K562 (cell line): ENCODE measurements at regions not wholly inside any gene's neighbourhood (a gene's known extent, or its start where the extent isn't known, plus 50 kb on each side); places are given as distances from the start of the nearest gene placed in this dataset.

Experiments used
- ATAC-seq: fragments of 200-7000 bp; cut with Tn5 transposase; 3 replicates; pipeline ENCODE4 v1.9.1; 2020; ENCODE audit warnings: moderate library complexity
- BruUV-seq: library from RNA; stranded (reverse); fragments of 400-500 nt; replicated peaks from 2 replicates; lab custom pipeline; 2021; lab: Mats Ljungman, UMichigan
- CTCF ChIA-PET: fragments of 300-600 bp; formaldehyde crosslinking; extraction: SDS; loops from one replicate; lab custom pipeline; 2021; ENCODE audit warnings: low intra/inter-chr PET ratio; lab: Yijun Ruan, JAX
- POLR2A ChIA-PET: fragments of 300-600, 350-650 bp; sonication (Branson Sonifier 250); formaldehyde crosslinking; extraction: SDS; loops from one replicate; lab custom pipeline; 2021; ENCODE audit warnings: antibody characterized with exemption, inconsistent platforms; lab: Yijun Ruan, JAX
- DNase-seq, 4 experiments: peaks; one replicate each; pipeline versions ENCODE4 v3.0.0 to v3.0.0-alpha.2; 2011 to 2018; ENCODE audit warnings: low spot score in 3 of 4, mixed read lengths in 3 of 4; ENCODE audit errors: extremely low read depth in 1 of 4
- FAIRE-seq: peaks from 2 replicates; lab custom pipeline; 2011; peaks lifted over from hg19 to GRCh38; lab: Jason Lieb, UNC
- H2AFZ ChIP-seq: 2 replicates; pipeline ENCODE4 v1.6.0; 2011; ENCODE audit warnings: low read depth, low read length, control low read depth, inconsistent platforms
- H3K27ac ChIP-seq: fragments of 200-600 bp; 3 replicates; pipeline ENCODE4 v1.8.0; 2011; ENCODE audit warnings: low read depth, mild to moderate bottlenecking, control low read depth, inconsistent platforms, low read length, moderate library complexity, mixed read lengths; ENCODE audit errors: extremely low read depth
- H3K27me3 ChIP-seq, 2 experiments: fragments of 300-600 bp in 1 of 2; 2 replicates in 1 of 2; 3 replicates in 1 of 2; pipeline versions ENCODE4 v1.6.0 to v1.8.0; 2011; ENCODE audit warnings: inconsistent platforms in 2 of 2, low read length in 2 of 2, mild to moderate bottlenecking in 1 of 2, mixed read lengths in 1 of 2, moderate library complexity in 1 of 2; ENCODE audit not compliant: control insufficient read depth in 2 of 2, insufficient read depth in 2 of 2
- H3K36me3 ChIP-seq: fragments of 300-600 bp; 3 replicates; pipeline ENCODE4 v1.8.0; 2011; ENCODE audit warnings: mild to moderate bottlenecking, low read length, inconsistent platforms; ENCODE audit not compliant: control insufficient read depth, insufficient read depth
- H3K4me1 ChIP-seq, 2 experiments: fragments of 200-600 bp in 1 of 2; replicated peaks in 1 of 2; 2 replicates in 1 of 2; 3 replicates in 1 of 2; pipeline versions ENCODE4 v1.5.1 to v1.8.0; 2011; ENCODE audit warnings: inconsistent platforms in 2 of 2, low read length in 2 of 2, mild to moderate bottlenecking in 1 of 2, mixed read lengths in 1 of 2, moderate library complexity in 1 of 2; ENCODE audit not compliant: control insufficient read depth in 2 of 2, insufficient read depth in 2 of 2
- H3K4me2 ChIP-seq: 2 replicates; pipeline ENCODE4 v1.6.1; 2011; ENCODE audit warnings: low read length, control low read depth, inconsistent platforms, mixed read lengths; ENCODE audit not compliant: insufficient read depth
- H3K4me3 ChIP-seq: fragments of 200-600 bp; sonication (generic), shearing (Covaris generic); 2 replicates; pipeline ENCODE4 v1.5.1; 2016; ENCODE audit warnings: control low read depth, inconsistent platforms
- H3K79me2 ChIP-seq: fragments of 200-600 bp; 3 replicates; pipeline ENCODE4 v1.8.0; 2011; ENCODE audit warnings: low read length, inconsistent platforms; ENCODE audit not compliant: control insufficient read depth, insufficient read depth
- H3K9ac ChIP-seq, 2 experiments: 2 replicates each; pipeline versions ENCODE4 v1.6.0 to v1.6.1; 2011; ENCODE audit warnings: low read depth in 2 of 2, low read length in 2 of 2, control low read depth in 1 of 2, inconsistent platforms in 1 of 2, mild to moderate bottlenecking in 1 of 2, mixed read lengths in 1 of 2; ENCODE audit not compliant: insufficient read depth in 1 of 2
- H3K9me1 ChIP-seq: one replicate; pipeline ENCODE4 v1.6.0; 2011; ENCODE audit warnings: inconsistent platforms, mild to moderate bottlenecking, low read length, moderate library complexity; ENCODE audit not compliant: control insufficient read depth, insufficient read depth
- H3K9me3 ChIP-seq: replicated peaks from 2 replicates; pipeline ENCODE4 v1.5.1; 2011; ENCODE audit warnings: low read depth, low read length, inconsistent platforms; ENCODE audit not compliant: control insufficient read depth, insufficient read depth
- H4K20me1 ChIP-seq: replicated peaks from 2 replicates; pipeline ENCODE4 v1.6.1; 2011; ENCODE audit warnings: low read length, inconsistent platforms, mixed read lengths; ENCODE audit not compliant: control insufficient read depth, insufficient read depth
- CREM ChIP-seq: IDR thresholded peaks from 2 replicates; pipeline ENCODE4 v1.6.1; 2014; ENCODE audit warnings: antibody characterized with exemption, low read depth
- CTCFL ChIP-seq: IDR thresholded peaks from 2 replicates; pipeline ENCODE4 v1.6.1; 2011; ENCODE audit warnings: borderline replicate concordance, low read depth, mild to moderate bottlenecking, moderate library complexity, low read length; ENCODE audit not compliant: insufficient read depth, poor library complexity, severe bottlenecking
- GMEB1 ChIP-seq: fragments of 250-450 bp; sonication (Bioruptor Pico); IDR thresholded peaks from 2 replicates; pipeline ENCODE4 v1.4.0; 2020; ENCODE audit warnings: mild to moderate bottlenecking
- GTF2E2 ChIP-seq: fragments of 200-800 bp; sonication (Bioruptor generic); IDR thresholded peaks from 2 replicates; pipeline ENCODE4 v1.6.1; 2016; ENCODE audit warnings: missing genetic modification characterization, missing compliant biosample characterization
- HMGXB4 ChIP-seq: sonication (generic); formaldehyde crosslinking; IDR thresholded peaks from 2 replicates; pipeline ENCODE4 v1.8.1; 2023; ENCODE audit warnings: mild to moderate bottlenecking, missing genetic modification reagents
- L3MBTL2 ChIP-seq: fragments of 450-650 bp; IDR thresholded peaks from 2 replicates; pipeline ENCODE4 v1.6.1; 2016; ENCODE audit warnings: mild to moderate bottlenecking, moderate library complexity
- PCBP2 ChIP-seq: fragments of 200-400 bp; formaldehyde crosslinking; IDR thresholded peaks from 2 replicates; pipeline ENCODE4 v1.6.1; 2018; ENCODE audit warnings: low read length, low read depth, mild to moderate bottlenecking, moderate library complexity; ENCODE audit not compliant: poor library complexity, severe bottlenecking
- RBM34 ChIP-seq: fragments of 200-400 bp; formaldehyde crosslinking; IDR thresholded peaks from 2 replicates; pipeline ENCODE4 v1.6.1; 2018; ENCODE audit warnings: low read length, borderline replicate concordance; ENCODE audit not compliant: insufficient read depth
- SMARCA4 ChIP-seq: fragments of 450-650 bp; IDR thresholded peaks from 2 replicates; pipeline ENCODE4 v1.6.1; 2016
- SOX6 ChIP-seq: fragments of 450-650 bp; IDR thresholded peaks from 2 replicates; pipeline ENCODE4 v1.6.1; 2014; ENCODE audit warnings: mild to moderate bottlenecking
- TCF3 ChIP-seq: sonication (generic); formaldehyde crosslinking; IDR thresholded peaks from 2 replicates; pipeline ENCODE4 v1.4.0; 2020; ENCODE audit warnings: mild to moderate bottlenecking, missing genetic modification reagents
- XRCC3 ChIP-seq: fragments of 450-650 bp; IDR thresholded peaks from 2 replicates; pipeline ENCODE4 v1.6.1; 2017; ENCODE audit warnings: mild to moderate bottlenecking, moderate library complexity
- ZC3H11A ChIP-seq: IDR thresholded peaks from 2 replicates; pipeline ENCODE4 v1.6.1; 2012; ENCODE audit warnings: low read depth, low read length, improper control_type of control experiment
- ZKSCAN1 ChIP-seq: fragments of 150-350 bp; IDR thresholded peaks from 2 replicates; pipeline ENCODE4 v1.6.1; 2016; ENCODE audit warnings: low read depth, low read length
- ZNF197 ChIP-seq: fragments of 200-800 bp; sonication (Bioruptor generic); IDR thresholded peaks from 2 replicates; pipeline ENCODE4 v1.6.1; 2016; ENCODE audit warnings: low read depth, missing genetic modification characterization, missing compliant biosample characterization
- ZNF830 ChIP-seq: fragments of 250-450 bp; sonication (Bioruptor Pico); IDR thresholded peaks from 2 replicates; pipeline ENCODE4 v1.5.0; 2021; ENCODE audit warnings: mild to moderate bottlenecking
- ZZZ3 ChIP-seq: fragments of 450-650 bp; IDR thresholded peaks from 2 replicates; pipeline ENCODE4 v1.6.1; 2016; ENCODE audit warnings: antibody characterized with exemption, mild to moderate bottlenecking, moderate library complexity
- WGBS: fragments of 100-300 bp; shearing (Covaris generic); methylation state at CpG from one replicate; pipeline ENCODE4 v1.1.6; 2016; ENCODE audit warnings: low coverage, mixed read lengths; ENCODE audit not compliant: insufficient coverage; ENCODE audit errors: missing lambda C conversion rate; 5-methylcytosine and 5-hydroxymethylcytosine counted together
- in situ Hi-C: fragments of 300-500 bp; cut with MboI; formaldehyde crosslinking; loops from 4 replicates; pipeline ENCODE4 v1.15.0; 2018; ENCODE audit warnings: inconsistent platforms, mixed read lengths
- intact Hi-C: fragments of 100-400 bp; cut with micrococcal nuclease; formaldehyde crosslinking; loops from 2 replicates; pipeline ENCODE4 v1.14.2; 2022

- Histone ChIP-seq H3K9me3 (no peaks in the 10 kb centered on the region; the same call in 1 of the 2 replicates), H3K9me1 (no peaks in the 10 kb centered on the region), H3K36me3 (no peaks in the 10 kb centered on the region), H3K27me3 (peaks cover 0 to 4% of the 10 kb centered on the region in 2 experiments; a peak in 1 of 5 replicates), H3K4me3 (no peak overlapping the region), H3K9ac (no peak overlapping the region), H3K79me2 (no peaks in the 10 kb centered on the region), H3K27ac (no peak overlapping the region), H3K4me1 (no peaks in the 10 kb centered on the region), H4K20me1 (no peaks in the 10 kb centered on the region), H2AFZ (no peak overlapping the region), H3K4me2 (no peak overlapping the region)
- CTCF ChIA-PET = no interaction called here
- TF ChIP-seq ZZZ3 = no peak
- TF ChIP-seq CTCFL = no peak
- no peak for TF ChIP-seq ZKSCAN1
- TF ChIP-seq RBM34 = no peak
- TF ChIP-seq L3MBTL2 = no peak
- no peak for TF ChIP-seq ZNF197 (CRISPR knock-in tag)
- no peak for TF ChIP-seq GMEB1 (CRISPR knock-in tag)
- no peak for TF ChIP-seq CREM
- no peak for TF ChIP-seq ZC3H11A
- no peak for TF ChIP-seq GTF2E2 (tag)
- TF ChIP-seq ZNF830 (CRISPR knock-in tag) = no peak
- no peak for TF ChIP-seq TCF3
- TF ChIP-seq XRCC3 = no peak
- TF ChIP-seq SOX6 = no peak
- no peak for TF ChIP-seq PCBP2
- no peak for TF ChIP-seq HMGXB4 (CRISPR knock-in tag)
- no peak for TF ChIP-seq SMARCA4
- 0% methylated on average over 4 of the region's 4 CpGs for WGBS
- no peak for DNase-seq
- no peak for FAIRE-seq
- intact Hi-C loops (no loop called here), in situ Hi-C loops (no loop called here)
- POLR2A ChIA-PET = no interaction called here
- no peak for ATAC-seq
- no TSS peak for BruUV-seq
Observed at GRCh38 chr3:153422314-153422713, 260.3 kb downstream of the RAP2B start.
